GM23338 (cell line): ENCODE measurements at regions not wholly inside any gene's neighbourhood (a gene's known extent, or its start where the extent isn't known, plus 50 kb on each side); places are given as distances from the start of the nearest gene placed in this dataset.
"Not testable (repeated sequence)": the region's sequence is repeated elsewhere in the genome, so short reads cannot be mapped to it uniquely, and the experiment has no call there.

Experiments
- ATAC-seq: fragments of 200-7000 bp; cut with Tn5 transposase; 3 replicates; pipeline ENCODE4 v1.9.1; 2020
- DNase-seq: peaks from one replicate; pipeline ENCODE4 v3.0.0-alpha.2; 2015; ENCODE audit warnings: low spot score
- H2AFZ ChIP-seq: fragments of 200-600 bp; sonication (generic); 2 replicates; pipeline ENCODE4 v1.8.0; 2016; ENCODE audit warnings: antibody characterized with exemption, mild to moderate bottlenecking, moderate library complexity
- H3F3A ChIP-seq: fragments of 200-600 bp; sonication (generic); replicated peaks from 2 replicates; pipeline ENCODE4 v1.8.0; 2017; ENCODE audit warnings: antibody characterized with exemption, mixed run types, low read depth
- H3K27ac ChIP-seq: fragments of 200-600 bp; sonication (generic); 2 replicates; pipeline ENCODE4 v1.6.1; 2016; ENCODE audit warnings: low read depth
- H3K27me3 ChIP-seq: fragments of 200-600 bp; sonication (generic); 2 replicates; pipeline ENCODE4 v1.8.0; 2016; ENCODE audit warnings: mild to moderate bottlenecking, mixed run types, moderate library complexity; ENCODE audit not compliant: insufficient read depth
- H3K36me3 ChIP-seq: fragments of 200-600 bp; sonication (generic); 2 replicates; pipeline ENCODE4 v1.8.0; 2016; ENCODE audit warnings: mild to moderate bottlenecking; ENCODE audit not compliant: insufficient read depth
- H3K4me1 ChIP-seq: fragments of 200-600 bp; sonication (generic); 2 replicates; pipeline ENCODE4 v1.8.0; 2016; ENCODE audit warnings: mild to moderate bottlenecking, moderate library complexity; ENCODE audit not compliant: insufficient read depth
- H3K4me2 ChIP-seq: fragments of 200-600 bp; sonication (generic); 2 replicates; pipeline ENCODE4 v1.7.1; 2017; ENCODE audit warnings: mixed run types
- H3K4me3 ChIP-seq: fragments of 200-600 bp; sonication (generic); 2 replicates; pipeline ENCODE4 v1.6.1; 2016; ENCODE audit warnings: mixed run types
- H3K79me2 ChIP-seq: fragments of 200-600 bp; sonication (generic); replicated peaks from 2 replicates; pipeline ENCODE4 v1.8.0; 2017; ENCODE audit warnings: mild to moderate bottlenecking; ENCODE audit not compliant: insufficient read depth
- H3K9me2 ChIP-seq: fragments of 200-600 bp; sonication (generic); 2 replicates; pipeline ENCODE4 v1.8.0; 2017; ENCODE audit not compliant: insufficient read depth
- H4K20me1 ChIP-seq: fragments of 200-600 bp; sonication (generic); replicated peaks from 2 replicates; pipeline ENCODE4 v1.8.0; 2017; ENCODE audit warnings: mild to moderate bottlenecking; ENCODE audit not compliant: insufficient read depth
- H3K27ac Mint-ChIP-seq: 2 replicates; pipeline ENCODE4 v1.8.0; 2020; ENCODE audit warnings: inconsistent platforms, mild to moderate bottlenecking, moderate library complexity, mixed read lengths
- H3K27me3 Mint-ChIP-seq: 3 replicates; pipeline ENCODE4 v1.8.0; 2022; ENCODE audit warnings: low read depth, mild to moderate bottlenecking, moderate library complexity, mixed read lengths, inconsistent platforms; ENCODE audit not compliant: insufficient read depth, poor library complexity
- H3K36me3 Mint-ChIP-seq: 3 replicates; pipeline ENCODE4 v1.8.0; 2021; ENCODE audit warnings: low read depth, mild to moderate bottlenecking, inconsistent platforms, moderate library complexity, mixed read lengths
- H3K4me1 Mint-ChIP-seq: 3 replicates; pipeline ENCODE4 v1.8.0; 2020; ENCODE audit warnings: mild to moderate bottlenecking, inconsistent platforms, mixed read lengths
- H3K4me3 Mint-ChIP-seq: 3 replicates; pipeline ENCODE4 v1.8.0; 2021; ENCODE audit warnings: moderate library complexity, mild to moderate bottlenecking, inconsistent platforms, mixed read lengths
- H3K9me3 Mint-ChIP-seq: 3 replicates; pipeline ENCODE4 v1.8.0; 2020; ENCODE audit warnings: moderate library complexity, mild to moderate bottlenecking, inconsistent platforms, mixed read lengths
- NANOG ChIP-seq: IDR thresholded peaks from 2 replicates; pipeline ENCODE4 v1.6.1; 2016; ENCODE audit warnings: antibody characterized with exemption, borderline replicate concordance
- POLR2AphosphoS5 ChIP-seq: IDR thresholded peaks from 2 replicates; pipeline ENCODE4 v1.6.1; 2016; ENCODE audit warnings: antibody characterized with exemption, low read depth
- ZNF114 ChIP-seq: fragments of 250-450 bp; sonication (Bioruptor Pico); IDR thresholded peaks from 2 replicates; pipeline ENCODE4 v1.5.0; 2020; ENCODE audit warnings: mild to moderate bottlenecking, moderate library complexity
- TF ChIP-seq, protein P1 (sequence below): fragments of 250-450 bp; sonication (Bioruptor Pico); IDR thresholded peaks from 2 replicates; pipeline ENCODE4 v1.5.0; 2020; ENCODE audit warnings: mild to moderate bottlenecking, moderate library complexity
- TF ChIP-seq, protein P2 (sequence below): IDR thresholded peaks from 2 replicates; pipeline ENCODE4 v1.6.1; 2016; ENCODE audit warnings: antibody characterized with exemption

DNA sequence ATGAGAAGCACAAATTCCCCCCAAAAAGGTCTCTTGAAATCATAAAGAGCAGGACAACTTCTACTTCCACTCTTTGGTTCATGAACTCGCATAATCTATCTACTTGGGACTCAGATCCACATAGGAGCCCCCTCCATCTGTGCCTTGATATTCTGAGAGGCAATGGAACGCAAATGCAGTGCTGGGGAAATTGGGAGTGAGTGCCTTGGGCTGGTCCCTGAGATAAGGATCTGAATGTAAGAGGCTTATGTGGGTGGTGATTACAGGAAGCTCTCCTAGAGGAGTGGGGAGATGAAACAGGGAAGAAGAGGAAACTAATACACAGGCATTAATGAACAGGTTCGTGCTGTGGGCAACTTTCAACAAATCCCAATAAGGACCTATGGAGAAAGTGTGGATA, 285.6 kb downstream of the RASEF start:
- no peak overlapping the region for H3K4me3 Mint-ChIP-seq
- TF ChIP-seq, protein P1, sequence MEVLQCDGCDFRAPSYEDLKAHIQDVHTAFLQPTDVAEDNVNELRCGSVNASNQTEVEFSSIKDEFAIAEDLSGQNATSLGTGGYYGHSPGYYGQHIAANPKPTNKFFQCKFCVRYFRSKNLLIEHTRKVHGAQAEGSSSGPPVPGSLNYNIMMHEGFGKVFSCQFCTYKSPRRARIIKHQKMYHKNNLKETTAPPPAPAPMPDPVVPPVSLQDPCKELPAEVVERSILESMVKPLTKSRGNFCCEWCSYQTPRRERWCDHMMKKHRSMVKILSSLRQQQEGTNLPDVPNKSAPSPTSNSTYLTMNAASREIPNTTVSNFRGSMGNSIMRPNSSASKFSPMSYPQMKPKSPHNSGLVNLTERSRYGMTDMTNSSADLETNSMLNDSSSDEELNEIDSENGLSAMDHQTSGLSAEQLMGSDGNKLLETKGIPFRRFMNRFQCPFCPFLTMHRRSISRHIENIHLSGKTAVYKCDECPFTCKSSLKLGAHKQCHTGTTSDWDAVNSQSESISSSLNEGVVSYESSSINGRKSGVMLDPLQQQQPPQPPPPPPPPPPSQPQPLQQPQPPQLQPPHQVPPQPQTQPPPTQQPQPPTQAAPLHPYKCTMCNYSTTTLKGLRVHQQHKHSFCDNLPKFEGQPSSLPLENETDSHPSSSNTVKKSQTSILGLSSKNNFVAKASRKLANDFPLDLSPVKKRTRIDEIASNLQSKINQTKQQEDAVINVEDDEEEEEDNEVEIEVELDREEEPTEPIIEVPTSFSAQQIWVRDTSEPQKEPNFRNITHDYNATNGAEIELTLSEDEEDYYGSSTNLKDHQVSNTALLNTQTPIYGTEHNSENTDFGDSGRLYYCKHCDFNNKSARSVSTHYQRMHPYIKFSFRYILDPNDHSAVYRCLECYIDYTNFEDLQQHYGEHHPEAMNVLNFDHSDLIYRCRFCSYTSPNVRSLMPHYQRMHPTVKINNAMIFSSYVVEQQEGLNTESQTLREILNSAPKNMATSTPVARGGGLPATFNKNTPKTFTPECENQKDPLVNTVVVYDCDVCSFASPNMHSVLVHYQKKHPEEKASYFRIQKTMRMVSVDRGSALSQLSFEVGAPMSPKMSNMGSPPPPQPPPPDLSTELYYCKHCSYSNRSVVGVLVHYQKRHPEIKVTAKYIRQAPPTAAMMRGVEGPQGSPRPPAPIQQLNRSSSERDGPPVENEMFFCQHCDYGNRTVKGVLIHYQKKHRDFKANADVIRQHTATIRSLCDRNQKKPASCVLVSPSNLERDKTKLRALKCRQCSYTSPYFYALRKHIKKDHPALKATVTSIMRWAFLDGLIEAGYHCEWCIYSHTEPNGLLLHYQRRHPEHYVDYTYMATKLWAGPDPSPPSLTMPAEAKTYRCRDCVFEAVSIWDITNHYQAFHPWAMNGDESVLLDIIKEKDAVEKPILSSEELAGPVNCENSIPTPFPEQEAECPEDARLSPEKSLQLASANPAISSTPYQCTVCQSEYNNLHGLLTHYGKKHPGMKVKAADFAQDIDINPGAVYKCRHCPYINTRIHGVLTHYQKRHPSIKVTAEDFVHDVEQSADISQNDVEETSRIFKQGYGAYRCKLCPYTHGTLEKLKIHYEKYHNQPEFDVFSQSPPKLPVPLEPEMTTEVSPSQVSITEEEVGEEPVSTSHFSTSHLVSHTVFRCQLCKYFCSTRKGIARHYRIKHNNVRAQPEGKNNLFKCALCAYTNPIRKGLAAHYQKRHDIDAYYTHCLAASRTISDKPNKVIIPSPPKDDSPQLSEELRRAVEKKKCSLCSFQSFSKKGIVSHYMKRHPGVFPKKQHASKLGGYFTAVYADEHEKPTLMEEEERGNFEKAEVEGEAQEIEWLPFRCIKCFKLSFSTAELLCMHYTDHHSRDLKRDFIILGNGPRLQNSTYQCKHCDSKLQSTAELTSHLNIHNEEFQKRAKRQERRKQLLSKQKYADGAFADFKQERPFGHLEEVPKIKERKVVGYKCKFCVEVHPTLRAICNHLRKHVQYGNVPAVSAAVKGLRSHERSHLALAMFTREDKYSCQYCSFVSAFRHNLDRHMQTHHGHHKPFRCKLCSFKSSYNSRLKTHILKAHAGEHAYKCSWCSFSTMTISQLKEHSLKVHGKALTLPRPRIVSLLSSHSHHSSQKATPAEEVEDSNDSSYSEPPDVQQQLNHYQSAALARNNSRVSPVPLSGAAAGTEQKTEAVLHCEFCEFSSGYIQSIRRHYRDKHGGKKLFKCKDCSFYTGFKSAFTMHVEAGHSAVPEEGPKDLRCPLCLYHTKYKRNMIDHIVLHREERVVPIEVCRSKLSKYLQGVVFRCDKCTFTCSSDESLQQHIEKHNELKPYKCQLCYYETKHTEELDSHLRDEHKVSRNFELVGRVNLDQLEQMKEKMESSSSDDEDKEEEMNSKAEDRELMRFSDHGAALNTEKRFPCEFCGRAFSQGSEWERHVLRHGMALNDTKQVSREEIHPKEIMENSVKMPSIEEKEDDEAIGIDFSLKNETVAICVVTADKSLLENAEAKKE (CRISPR knock-in tag) = no peak
- TF ChIP-seq ZNF114 (CRISPR knock-in tag) (no peak), POLR2AphosphoS5 (no peak), NANOG (no peak)
- TF ChIP-seq, protein P2, sequence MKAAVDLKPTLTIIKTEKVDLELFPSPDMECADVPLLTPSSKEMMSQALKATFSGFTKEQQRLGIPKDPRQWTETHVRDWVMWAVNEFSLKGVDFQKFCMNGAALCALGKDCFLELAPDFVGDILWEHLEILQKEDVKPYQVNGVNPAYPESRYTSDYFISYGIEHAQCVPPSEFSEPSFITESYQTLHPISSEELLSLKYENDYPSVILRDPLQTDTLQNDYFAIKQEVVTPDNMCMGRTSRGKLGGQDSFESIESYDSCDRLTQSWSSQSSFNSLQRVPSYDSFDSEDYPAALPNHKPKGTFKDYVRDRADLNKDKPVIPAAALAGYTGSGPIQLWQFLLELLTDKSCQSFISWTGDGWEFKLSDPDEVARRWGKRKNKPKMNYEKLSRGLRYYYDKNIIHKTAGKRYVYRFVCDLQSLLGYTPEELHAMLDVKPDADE = no peak
- no peak overlapping the region for H3K4me2 ChIP-seq
- no peaks in the 10 kb centered on the region for H3F3A ChIP-seq
- DNase-seq = no peak
- H3K79me2 ChIP-seq = no peaks in the 10 kb centered on the region
- no peaks in the 10 kb centered on the region; the same call in none of the 2 replicates for H3K36me3 ChIP-seq
- peaks cover 10% of the 10 kb centered on the region for H3K27me3 Mint-ChIP-seq
- no peaks in the 10 kb centered on the region for H3K27me3 ChIP-seq
- peaks cover 12% of the 10 kb centered on the region; the same call in 2 of the 3 replicates for H3K4me1 Mint-ChIP-seq
- H3K9me2 ChIP-seq = peaks cover 15% of the 10 kb centered on the region; the same call in 1 of the 2 replicates
- no peak overlapping the region for H3K4me3 ChIP-seq
- no peak overlapping the region for H3K27ac Mint-ChIP-seq
- peaks cover 20% of the 10 kb centered on the region for H3K36me3 Mint-ChIP-seq
- no peak overlapping the region for H3K27ac ChIP-seq
- peaks cover 17% of the 10 kb centered on the region for H3K9me3 Mint-ChIP-seq
- ATAC-seq = no peak
- H2AFZ ChIP-seq = no peak overlapping the region
- peaks cover 8% of the 10 kb centered on the region; the same call in 1 of the 2 replicates for H3K4me1 ChIP-seq
- H4K20me1 ChIP-seq = no peaks in the 10 kb centered on the region

DNA sequence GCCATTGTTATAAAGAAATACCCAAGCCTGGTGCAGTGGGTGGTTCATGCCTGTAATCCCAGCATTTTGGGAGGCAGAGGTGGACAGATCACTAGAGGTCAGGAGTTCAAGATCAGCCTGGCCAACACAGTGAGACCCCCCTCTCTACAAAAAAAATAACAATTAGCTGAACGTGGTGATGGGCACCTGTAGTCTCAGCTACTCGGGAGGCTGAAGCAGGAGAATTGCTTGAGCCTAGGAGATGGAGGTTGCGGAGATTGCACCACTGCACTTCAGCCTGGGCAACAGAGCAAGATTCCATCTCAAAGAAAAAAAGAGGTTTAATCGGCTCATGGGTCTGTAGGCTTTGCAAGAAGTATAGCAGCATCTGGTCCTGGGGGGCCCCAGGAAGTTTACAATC, 284.0 kb downstream of the RASEF start:
- not testable (repeated sequence) for H3K27me3 ChIP-seq, DNase-seq, H3K4me1 ChIP-seq, H3K4me2 ChIP-seq, H4K20me1 ChIP-seq, H3F3A ChIP-seq, H3K4me3 ChIP-seq, ATAC-seq, H3K36me3 ChIP-seq, H3K27me3 Mint-ChIP-seq, H3K4me3 Mint-ChIP-seq, H3K27ac Mint-ChIP-seq, H2AFZ ChIP-seq, H3K79me2 ChIP-seq, H3K27ac ChIP-seq
- peaks cover 12% of the 10 kb centered on the region; the same call in 2 of the 3 replicates for H3K4me1 Mint-ChIP-seq
- peaks cover 18% of the 10 kb centered on the region for H3K9me3 Mint-ChIP-seq
- H3K9me2 ChIP-seq = peaks cover 16% of the 10 kb centered on the region; the same call in 1 of the 2 replicates
- peaks cover 23% of the 10 kb centered on the region for H3K36me3 Mint-ChIP-seq
